SKM-1 treated with dmso at 0.1 percent for 144 hours (cell line): ENCODE measurements at regions not wholly inside any gene's neighbourhood (a gene's known extent, or its start where the extent isn't known, plus 50 kb on each side); places are given as distances from the start of the nearest gene placed in this dataset.

ENCODE experiments used
- DNase-seq: peaks from one replicate; lab custom pipeline; 2025; ENCODE audit not compliant: unreplicated experiment; lab: John Stamatoyannopoulos, UW

- no peak for DNase-seq
Observed at GRCh38 chr9:126218359-126219125, 108.1 kb upstream of the MVB12B start.

GRCh38 chr9:126219166-126219565, 107.5 kb upstream of the MVB12B start:
- no peak for DNase-seq

GRCh38 chr9:126219648-126220063, 107.0 kb upstream of the MVB12B start:
- DNase-seq, result no peak

GRCh38 chr9:126221480-126221879, 105.1 kb upstream of the MVB12B start:
- no peak for DNase-seq

GRCh38 chr9:126222363-126222834, 104.2 kb upstream of the MVB12B start:
- DNase-seq, result no peak

- DNase-seq, result no peak
Observed at GRCh38 chr9:126222835-126223431, 103.7 kb upstream of the MVB12B start.

GRCh38 chr9:126223798-126224531, 102.7 kb upstream of the MVB12B start:
- DNase-seq, result no peak

- DNase-seq, result no peak
Observed at GRCh38 chr9:126225611-126226609, 100.7 kb upstream of the MVB12B start.

- DNase-seq, result no peak
Observed at GRCh38 chr9:126226991-126227936, 99.4 kb upstream of the MVB12B start.

- DNase-seq, result no peak
Observed at GRCh38 chr9:126228111-126228780, 98.4 kb upstream of the MVB12B start.

- peak; percentile 57 for DNase-seq
Observed at GRCh38 chr9:126228781-126229444, 97.7 kb upstream of the MVB12B start.

GRCh38 chr9:126229501-126229900, 97.1 kb upstream of the MVB12B start:
- DNase-seq, result no peak

- DNase-seq, result no peak
Observed at GRCh38 chr9:126230692-126231091, 95.9 kb upstream of the MVB12B start.

GRCh38 chr9:126232461-126232860, 94.2 kb upstream of the MVB12B start:
- DNase-seq, result no peak

- DNase-seq, result no peak
Observed at GRCh38 chr9:126233175-126233574, 93.5 kb upstream of the MVB12B start.

GRCh38 chr9:126233913-126234525, 92.6 kb upstream of the MVB12B start:
- DNase-seq, result no peak

GRCh38 chr9:126234681-126235335, 91.8 kb upstream of the MVB12B start:
- DNase-seq, result no peak
